Astrocyte (in vitro differentiated cells and primary cell): ENCODE measurements at regions not wholly inside any gene's neighbourhood (a gene's known extent, or its start where the extent isn't known, plus 50 kb on each side); places are given as distances from the start of the nearest gene placed in this dataset.

Experiments used
- DNase-seq: peaks from one replicate; pipeline ENCODE4 v3.0.0-alpha.2; 2010; ENCODE audit warnings: low read depth
- FAIRE-seq: peaks from 2 replicates; lab custom pipeline; 2011; peaks lifted over from hg19 to GRCh38; lab: Jason Lieb, UNC
- H2AFZ ChIP-seq: 2 replicates; pipeline ENCODE4 v1.6.0; 2012; ENCODE audit warnings: low read depth, low read length, inconsistent platforms
- H3K27ac ChIP-seq: 2 replicates; pipeline ENCODE4 v1.5.1; 2011; ENCODE audit warnings: low read depth, low read length, inconsistent platforms
- H3K27me3 ChIP-seq: 2 replicates; pipeline ENCODE4 v1.6.0; 2011; ENCODE audit warnings: low read length, inconsistent platforms; ENCODE audit not compliant: insufficient read depth
- H3K36me3 ChIP-seq: 2 replicates; pipeline ENCODE4 v1.5.1; 2011; ENCODE audit warnings: low read length, inconsistent platforms; ENCODE audit not compliant: insufficient read depth
- H3K4me1 ChIP-seq: 2 replicates; pipeline ENCODE4 v1.5.1; 2011; ENCODE audit warnings: low read length, inconsistent platforms; ENCODE audit not compliant: insufficient read depth
- H3K4me2 ChIP-seq: 2 replicates; pipeline ENCODE4 v1.6.0; 2012; ENCODE audit warnings: low read length, inconsistent platforms
- H3K4me3 ChIP-seq: 2 replicates; pipeline ENCODE4 v1.5.1; 2011; ENCODE audit warnings: low read depth, mild to moderate bottlenecking, low read length, inconsistent platforms; ENCODE audit not compliant: insufficient read depth
- H3K79me2 ChIP-seq: 2 replicates; pipeline ENCODE4 v1.6.0; 2012; ENCODE audit warnings: mild to moderate bottlenecking, low read length, inconsistent platforms; ENCODE audit not compliant: insufficient read depth
- H3K9ac ChIP-seq: 2 replicates; pipeline ENCODE4 v1.6.0; 2012; ENCODE audit warnings: mild to moderate bottlenecking, low read length, inconsistent platforms
- H3K9me3 ChIP-seq: 2 replicates; pipeline ENCODE4 v1.5.1; 2012; ENCODE audit warnings: low read depth, mild to moderate bottlenecking, low read length, inconsistent platforms; ENCODE audit not compliant: insufficient read depth
- H4K20me1 ChIP-seq: 2 replicates; pipeline ENCODE4 v1.6.0; 2012; ENCODE audit warnings: low read length, inconsistent platforms; ENCODE audit not compliant: insufficient read depth
- H3K27ac Mint-ChIP-seq: one replicate; pipeline ENCODE4 v1.8.0; 2021; ENCODE audit warnings: mild to moderate bottlenecking, mixed read lengths; ENCODE audit not compliant: unreplicated experiment
- H3K27me3 Mint-ChIP-seq: one replicate; pipeline ENCODE4 v1.8.0; 2021; ENCODE audit warnings: low read depth, mixed read lengths; ENCODE audit not compliant: unreplicated experiment
- H3K36me3 Mint-ChIP-seq: one replicate; pipeline ENCODE4 v1.8.0; 2021; ENCODE audit warnings: low read depth, mixed read lengths; ENCODE audit not compliant: unreplicated experiment
- H3K4me1 Mint-ChIP-seq: one replicate; pipeline ENCODE4 v1.8.0; 2021; ENCODE audit warnings: low read depth, mixed read lengths; ENCODE audit not compliant: unreplicated experiment
- H3K4me3 Mint-ChIP-seq: one replicate; pipeline ENCODE4 v1.8.0; 2021; ENCODE audit warnings: mild to moderate bottlenecking, moderate library complexity, mixed read lengths; ENCODE audit not compliant: unreplicated experiment
- H3K9me3 Mint-ChIP-seq: one replicate; pipeline ENCODE4 v1.8.0; 2021; ENCODE audit warnings: mild to moderate bottlenecking, mixed read lengths; ENCODE audit not compliant: unreplicated experiment
- EZH2 ChIP-seq: IDR thresholded peaks from 2 replicates; pipeline ENCODE4 v1.6.1; 2012; ENCODE audit warnings: mild to moderate bottlenecking, low read length, inconsistent platforms; ENCODE audit not compliant: insufficient read depth
- TF ChIP-seq, protein P1 (sequence below): IDR thresholded peaks from 2 replicates; pipeline ENCODE4 v1.5.1; 2011; ENCODE audit warnings: low read depth, mild to moderate bottlenecking, inconsistent platforms, low read length, moderate library complexity; ENCODE audit not compliant: insufficient read depth

- TF ChIP-seq, protein P1, sequence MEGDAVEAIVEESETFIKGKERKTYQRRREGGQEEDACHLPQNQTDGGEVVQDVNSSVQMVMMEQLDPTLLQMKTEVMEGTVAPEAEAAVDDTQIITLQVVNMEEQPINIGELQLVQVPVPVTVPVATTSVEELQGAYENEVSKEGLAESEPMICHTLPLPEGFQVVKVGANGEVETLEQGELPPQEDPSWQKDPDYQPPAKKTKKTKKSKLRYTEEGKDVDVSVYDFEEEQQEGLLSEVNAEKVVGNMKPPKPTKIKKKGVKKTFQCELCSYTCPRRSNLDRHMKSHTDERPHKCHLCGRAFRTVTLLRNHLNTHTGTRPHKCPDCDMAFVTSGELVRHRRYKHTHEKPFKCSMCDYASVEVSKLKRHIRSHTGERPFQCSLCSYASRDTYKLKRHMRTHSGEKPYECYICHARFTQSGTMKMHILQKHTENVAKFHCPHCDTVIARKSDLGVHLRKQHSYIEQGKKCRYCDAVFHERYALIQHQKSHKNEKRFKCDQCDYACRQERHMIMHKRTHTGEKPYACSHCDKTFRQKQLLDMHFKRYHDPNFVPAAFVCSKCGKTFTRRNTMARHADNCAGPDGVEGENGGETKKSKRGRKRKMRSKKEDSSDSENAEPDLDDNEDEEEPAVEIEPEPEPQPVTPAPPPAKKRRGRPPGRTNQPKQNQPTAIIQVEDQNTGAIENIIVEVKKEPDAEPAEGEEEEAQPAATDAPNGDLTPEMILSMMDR: no peak
- TF ChIP-seq EZH2: no peak
- Mint-ChIP-seq H3K4me3 (no peak overlapping the region), H3K4me1 (no peaks in the 10 kb centered on the region), H3K9me3 (no peaks in the 10 kb centered on the region), H3K27ac (no peak overlapping the region), H3K36me3 (no peaks in the 10 kb centered on the region), H3K27me3 (peaks cover 8% of the 10 kb centered on the region)
- Histone ChIP-seq H4K20me1 (no peaks in the 10 kb centered on the region), H2AFZ (no peak overlapping the region), H3K9me3 (no peaks in the 10 kb centered on the region), H3K4me2 (no peak overlapping the region), H3K27me3 (no peaks in the 10 kb centered on the region), H3K36me3 (no peaks in the 10 kb centered on the region), H3K79me2 (no peaks in the 10 kb centered on the region), H3K27ac (no peak overlapping the region), H3K9ac (no peak overlapping the region), H3K4me3 (no peak overlapping the region), H3K4me1 (no peaks in the 10 kb centered on the region)
- DNase-seq (no peak), FAIRE-seq (no peak)
These were observed 215.2 kb upstream of the NT5C1B start for GRCh38 chr2:18804536-18804935.

DNA sequence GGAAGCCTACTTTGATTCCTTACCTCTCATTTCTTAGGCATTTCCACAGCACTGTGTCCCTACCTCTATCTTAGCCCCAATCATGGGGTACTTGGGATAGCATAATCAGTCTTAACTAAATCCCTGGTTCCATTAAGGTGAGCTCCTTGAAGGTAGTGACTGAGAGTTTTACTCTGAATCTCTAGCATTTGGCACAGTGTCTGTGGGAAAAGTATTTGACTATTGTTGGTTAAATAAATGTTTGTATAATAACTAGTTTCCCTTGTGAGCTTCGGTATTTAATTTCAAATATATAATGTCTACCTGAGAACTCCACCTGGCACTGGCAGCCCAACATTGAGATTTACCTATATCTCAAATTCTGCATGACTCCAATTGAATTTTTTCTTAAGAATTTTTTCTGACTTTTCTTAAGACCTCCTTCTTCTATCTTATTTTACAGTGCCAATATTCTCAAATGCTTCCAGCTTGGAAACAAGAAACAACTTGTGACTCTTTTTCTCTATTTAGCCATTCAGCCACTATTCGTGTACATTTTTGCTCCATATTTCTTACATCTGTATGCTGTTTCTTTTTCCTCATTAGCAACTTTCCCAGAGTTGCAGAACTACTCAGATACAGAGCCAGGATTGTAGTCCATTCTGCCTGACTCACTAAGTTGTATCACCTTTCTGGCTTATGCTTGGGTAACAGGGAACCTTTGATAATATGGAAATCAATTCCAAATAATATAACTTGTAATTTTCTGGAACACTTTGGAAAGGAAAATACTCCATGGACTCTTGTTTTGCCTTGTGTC lies 214.0 kb upstream of the NT5C1B start:
- no peaks in the 10 kb centered on the region for H3K36me3 ChIP-seq
- no peak overlapping the region for H3K4me3 Mint-ChIP-seq
- H4K20me1 ChIP-seq: no peaks in the 10 kb centered on the region
- no peak overlapping the region for H3K27ac Mint-ChIP-seq
- no peak overlapping the region for H2AFZ ChIP-seq
- no peaks in the 10 kb centered on the region for H3K9me3 ChIP-seq
- no peak overlapping the region for H3K9ac ChIP-seq
- H3K4me3 ChIP-seq: no peak overlapping the region
- H3K36me3 Mint-ChIP-seq: no peaks in the 10 kb centered on the region
- DNase-seq (no peak), FAIRE-seq (no peak)
- peaks cover 8% of the 10 kb centered on the region for H3K27me3 Mint-ChIP-seq
- no peaks in the 10 kb centered on the region for H3K4me1 Mint-ChIP-seq
- no peaks in the 10 kb centered on the region for H3K4me1 ChIP-seq
- H3K4me2 ChIP-seq: no peak overlapping the region
- no peaks in the 10 kb centered on the region for H3K27me3 ChIP-seq
- TF ChIP-seq, protein P1: no peak
- TF ChIP-seq EZH2: no peak
- H3K79me2 ChIP-seq: no peaks in the 10 kb centered on the region
- H3K27ac ChIP-seq: no peak overlapping the region
- H3K9me3 Mint-ChIP-seq: no peaks in the 10 kb centered on the region

- DNase-seq: no peak
- H2AFZ ChIP-seq: no peak overlapping the region
- no peaks in the 10 kb centered on the region for H3K27me3 ChIP-seq
- Mint-ChIP-seq H3K9me3 (no peaks in the 10 kb centered on the region), H3K36me3 (no peaks in the 10 kb centered on the region), H3K4me1 (no peaks in the 10 kb centered on the region), H3K27ac (no peak overlapping the region), H3K27me3 (peaks cover 8% of the 10 kb centered on the region), H3K4me3 (no peak overlapping the region)
- H3K9me3 ChIP-seq: no peaks in the 10 kb centered on the region
- no peak overlapping the region for H3K4me2 ChIP-seq
- no peaks in the 10 kb centered on the region for H4K20me1 ChIP-seq
- no peaks in the 10 kb centered on the region for H3K4me1 ChIP-seq
- no peaks in the 10 kb centered on the region for H3K79me2 ChIP-seq
- no peaks in the 10 kb centered on the region for H3K36me3 ChIP-seq
- no peak overlapping the region for H3K27ac ChIP-seq
- TF ChIP-seq, protein P1: no peak
- TF ChIP-seq EZH2: no peak
- no peak overlapping the region for H3K4me3 ChIP-seq
- no peak for FAIRE-seq
- no peak overlapping the region for H3K9ac ChIP-seq
These were observed 211.0 kb upstream of the NT5C1B start for GRCh38 chr2:18800240-18800971.
